Mesothelial cell of epicardium (in vitro differentiated cells): ENCODE measurements at regions not wholly inside any gene's neighbourhood (a gene's known extent, or its start where the extent isn't known, plus 50 kb on each side); places are given as distances from the start of the nearest gene placed in this dataset.

Source experiments
- DNase-seq, 2 experiments: peaks; one replicate each; pipeline ENCODE4 v3.0.0; 2021; ENCODE audit warnings: low spot score in 2 of 2; ENCODE audit not compliant: unreplicated experiment in 2 of 2
- H3K27ac Mint-ChIP-seq: 2 replicates; pipeline ENCODE4 v1.8.0; 2021; ENCODE audit warnings: mixed read lengths
- H3K27me3 Mint-ChIP-seq: 2 replicates; pipeline ENCODE4 v1.8.0; 2021; ENCODE audit warnings: low read depth, mixed read lengths
- H3K36me3 Mint-ChIP-seq: 2 replicates; pipeline ENCODE4 v1.8.0; 2021; ENCODE audit warnings: mixed read lengths
- H3K4me1 Mint-ChIP-seq: 2 replicates; pipeline ENCODE4 v1.8.0; 2021; ENCODE audit warnings: mixed read lengths
- H3K4me3 Mint-ChIP-seq: 2 replicates; pipeline ENCODE4 v1.8.0; 2021; ENCODE audit warnings: mild to moderate bottlenecking, moderate library complexity, mixed read lengths
- H3K9me3 Mint-ChIP-seq: 2 replicates; pipeline ENCODE4 v1.8.0; 2021; ENCODE audit warnings: mixed read lengths
- CTCF ChIP-seq: fragments of 200-600 bp; sonication (generic); IDR thresholded peaks from one replicate; pipeline ENCODE4 v1.5.0; 2021; ENCODE audit warnings: antibody characterized with exemption; ENCODE audit not compliant: unreplicated experiment

- no peak overlapping the region for H3K4me3 Mint-ChIP-seq
- peaks cover 4% of the 10 kb centered on the region for H3K36me3 Mint-ChIP-seq
- H3K27me3 Mint-ChIP-seq, result no peaks in the 10 kb centered on the region
- H3K27ac Mint-ChIP-seq, result no peak overlapping the region
- peaks cover 30% of the 10 kb centered on the region for H3K9me3 Mint-ChIP-seq
- H3K4me1 Mint-ChIP-seq, result no peaks in the 10 kb centered on the region
- DNase-seq, result no peak
- no peak for TF ChIP-seq CTCF
Observed at GRCh38 chr13:95497381-95497807, 55.1 kb upstream of the CLDN10 start.

- H3K9me3 Mint-ChIP-seq, result peaks cover 42% of the 10 kb centered on the region
- H3K36me3 Mint-ChIP-seq, result peaks cover 4% of the 10 kb centered on the region
Observed at GRCh38 chr13:95498886-95499285, 53.6 kb upstream of the CLDN10 start.

GRCh38 chr13:95499811-95500712 lies 52.5 kb upstream of the CLDN10 start:
- Mint-ChIP-seq H3K27ac (no peak overlapping the region), H3K4me3 (no peak overlapping the region), H3K9me3 (peaks cover 42% of the 10 kb centered on the region), H3K27me3 (no peaks in the 10 kb centered on the region), H3K36me3 (peaks cover 4% of the 10 kb centered on the region), H3K4me1 (no peaks in the 10 kb centered on the region)
- no peak for DNase-seq
- no peak for TF ChIP-seq CTCF

More at GRCh38 chr13:95498886-95499285, 53.6 kb upstream of the CLDN10 start:
- DNase-seq, result no peak
- no peak overlapping the region for H3K4me3 Mint-ChIP-seq
- H3K27me3 Mint-ChIP-seq, result no peaks in the 10 kb centered on the region
- TF ChIP-seq CTCF, result no peak
- no peak overlapping the region for H3K27ac Mint-ChIP-seq
- H3K4me1 Mint-ChIP-seq, result no peaks in the 10 kb centered on the region

- Mint-ChIP-seq H3K36me3 (peaks cover 4% of the 10 kb centered on the region), H3K27me3 (no peaks in the 10 kb centered on the region), H3K9me3 (peaks cover 31% of the 10 kb centered on the region), H3K4me3 (no peak overlapping the region), H3K4me1 (no peaks in the 10 kb centered on the region), H3K27ac (no peak overlapping the region)
- no peak for DNase-seq
- TF ChIP-seq CTCF, result no peak
Observed at GRCh38 chr13:95502216-95502615, 50.3 kb upstream of the CLDN10 start.
